H1 (cell line): ENCODE measurements at regions not wholly inside any gene's neighbourhood (a gene's known extent, or its start where the extent isn't known, plus 50 kb on each side); places are given as distances from the start of the nearest gene placed in this dataset.

ENCODE experiments used
- CTCF ChIA-PET: fragments of 300-600 bp; sonication (Branson Sonifier 250); formaldehyde crosslinking; loops from one replicate; lab custom pipeline; 2021; ENCODE audit not compliant: partially characterized antibody; lab: Charles Lee
- POLR2A ChIA-PET: fragments of 300-600 bp; sonication (Branson Sonifier 250); formaldehyde crosslinking; loops from one replicate; lab custom pipeline; 2021; ENCODE audit warnings: inconsistent platforms; ENCODE audit not compliant: partially characterized antibody; lab: Charles Lee
- DNase-seq, 2 experiments: peaks; one replicate each; pipeline versions ENCODE4 v3.0.0 to v3.0.0-alpha.2; 2010 to 2022; ENCODE audit warnings: low spot score in 2 of 2, low read depth in 1 of 2, mixed read lengths in 1 of 2
- FAIRE-seq: peaks from 2 replicates; lab custom pipeline; 2011; peaks lifted over from hg19 to GRCh38; lab: Jason Lieb, UNC
- H2AFZ ChIP-seq: 2 replicates; pipeline ENCODE4 v1.8.1; 2012; ENCODE audit warnings: low read length, inconsistent platforms
- H2AK5ac ChIP-seq: 2 replicates; pipeline ENCODE4 v1.6.1; 2013; ENCODE audit warnings: low read depth, low read length
- H2BK120ac ChIP-seq: replicated peaks from 2 replicates; pipeline ENCODE3; 2013; ENCODE audit warnings: low read depth, low read length, inconsistent platforms
- H2BK12ac ChIP-seq: 2 replicates; pipeline ENCODE4 v1.6.1; 2013; ENCODE audit warnings: low read depth, low read length
- H2BK15ac ChIP-seq: 2 replicates; pipeline ENCODE4 v1.6.1; 2013; ENCODE audit warnings: low read length
- H2BK20ac ChIP-seq: 2 replicates; pipeline ENCODE4 v1.6.1; 2013; ENCODE audit warnings: low read length
- H2BK5ac ChIP-seq: 2 replicates; pipeline ENCODE4 v1.6.1; 2013; ENCODE audit warnings: low read depth, low read length
- H3K14ac ChIP-seq: 2 replicates; pipeline ENCODE4 v1.6.1; 2013; ENCODE audit warnings: inconsistent platforms; ENCODE audit not compliant: insufficient read length
- H3K18ac ChIP-seq: 2 replicates; pipeline ENCODE4 v1.6.1; 2013; ENCODE audit warnings: low read length; ENCODE audit errors: extremely low read depth
- H3K23ac ChIP-seq: 2 replicates; pipeline ENCODE4 v1.6.1; 2013; ENCODE audit warnings: inconsistent platforms; ENCODE audit not compliant: insufficient read length
- H3K23me2 ChIP-seq: 2 replicates; pipeline ENCODE4 v1.6.1; 2013; ENCODE audit warnings: low read depth, low read length
- H3K27ac ChIP-seq: 2 replicates; pipeline ENCODE4 v1.6.1; 2011; ENCODE audit warnings: low read depth, low read length, inconsistent platforms
- H3K27me3 ChIP-seq, 4 experiments: replicated peaks in 1 of 4; 1 replicate in 1 of 4; 2 replicates in 3 of 4; pipeline versions ENCODE4 v1.6.1 to v1.8.1; 2011 to 2013; ENCODE audit warnings: low read length in 3 of 4, mild to moderate bottlenecking in 3 of 4, inconsistent platforms in 2 of 4, mixed read lengths in 2 of 4, moderate library complexity in 1 of 4; ENCODE audit not compliant: control insufficient read depth in 3 of 4, insufficient read depth in 3 of 4; ENCODE audit errors: extremely low read depth in 1 of 4
- H3K36me3 ChIP-seq, 4 experiments: 2 replicates each; pipeline versions ENCODE4 v1.6.1 to v1.8.1; 2011 to 2013; ENCODE audit warnings: mild to moderate bottlenecking in 4 of 4, low read length in 3 of 4, moderate library complexity in 2 of 4, control low read depth in 1 of 4, inconsistent platforms in 1 of 4; ENCODE audit not compliant: insufficient read depth in 4 of 4, control insufficient read depth in 2 of 4
- H3K4ac ChIP-seq: replicated peaks from 2 replicates; pipeline ENCODE3; 2013; ENCODE audit warnings: low read length, low read depth, mixed read lengths, inconsistent platforms; ENCODE audit not compliant: insufficient read length
- H3K4me1 ChIP-seq, 4 experiments: replicated peaks in 1 of 4; 1 replicate in 1 of 4; 2 replicates in 3 of 4; pipeline versions ENCODE4 v1.6.1 to v1.8.1; 2011 to 2013; ENCODE audit warnings: low read length in 3 of 4, inconsistent platforms in 2 of 4, mixed read lengths in 1 of 4; ENCODE audit not compliant: insufficient read depth in 4 of 4, control insufficient read depth in 3 of 4
- H3K4me2 ChIP-seq, 2 experiments: 2 replicates each; pipeline versions ENCODE4 v1.6.1 to v1.8.1; 2011 to 2013; ENCODE audit warnings: low read depth in 2 of 2, low read length in 2 of 2, control low read depth in 1 of 2, inconsistent platforms in 1 of 2, mild to moderate bottlenecking in 1 of 2; ENCODE audit not compliant: insufficient read depth in 1 of 2
- H3K4me3 ChIP-seq, 4 experiments: fragments of 200-600, 300-600 bp in 1 of 4; sonication (generic), shearing (Covaris generic), sonication (Bioruptor Twin) in 1 of 4; 2 replicates each; pipeline versions ENCODE4 v1.5.1 to v1.8.1; 2011 to 2016; ENCODE audit warnings: low read length in 4 of 4, low read depth in 3 of 4, control low read depth in 2 of 4, inconsistent platforms in 2 of 4, mild to moderate bottlenecking in 2 of 4, mixed read lengths in 1 of 4, moderate library complexity in 1 of 4; ENCODE audit not compliant: insufficient read depth in 2 of 4; ENCODE audit errors: extremely low read depth in 1 of 4
- H3K56ac ChIP-seq: replicated peaks from 2 replicates; pipeline ENCODE3; 2013; ENCODE audit warnings: low read depth, mild to moderate bottlenecking, mixed read lengths, low read length, inconsistent platforms; ENCODE audit not compliant: insufficient read length
- H3K79me1 ChIP-seq: 2 replicates; pipeline ENCODE4 v1.6.1; 2013; ENCODE audit warnings: low read depth, low read length, control low read depth
- H3K79me2 ChIP-seq, 2 experiments: 2 replicates each; pipeline versions ENCODE4 v1.6.1 to v1.8.1; 2012 to 2013; ENCODE audit warnings: low read length in 2 of 2, mild to moderate bottlenecking in 2 of 2, inconsistent platforms in 1 of 2; ENCODE audit not compliant: insufficient read depth in 2 of 2, control insufficient read depth in 1 of 2
- H3K9ac ChIP-seq, 4 experiments: replicated peaks in 1 of 4; 1 replicate in 1 of 4; 2 replicates in 3 of 4; pipeline versions ENCODE4 v1.6.1 to v1.8.1; 2011 to 2013; ENCODE audit warnings: low read depth in 3 of 4, low read length in 3 of 4, control low read depth in 2 of 4, mild to moderate bottlenecking in 2 of 4, moderate library complexity in 2 of 4, inconsistent platforms in 1 of 4; ENCODE audit errors: extremely low read depth in 1 of 4
- H3K9me3 ChIP-seq, 2 experiments: 2 replicates each; pipeline versions ENCODE4 v1.6.1 to v1.8.1; 2012 to 2013; ENCODE audit warnings: mild to moderate bottlenecking in 2 of 2, moderate library complexity in 2 of 2, control low read depth in 1 of 2, inconsistent platforms in 1 of 2, low read depth in 1 of 2, low read length in 1 of 2, mixed read lengths in 1 of 2; ENCODE audit not compliant: insufficient read depth in 2 of 2
- H4K20me1 ChIP-seq, 2 experiments: replicated peaks in 1 of 2; 2 replicates each; pipeline versions ENCODE3 to v1.8.1; 2011 to 2013; ENCODE audit warnings: inconsistent platforms in 2 of 2, low read length in 2 of 2, mild to moderate bottlenecking in 1 of 2; ENCODE audit not compliant: insufficient read depth in 2 of 2, control insufficient read depth in 1 of 2
- H4K5ac ChIP-seq: 2 replicates; pipeline ENCODE4 v1.6.1; 2013; ENCODE audit warnings: low read length, low read depth, mixed read lengths, inconsistent platforms; ENCODE audit not compliant: insufficient read length
- H4K8ac ChIP-seq: 2 replicates; pipeline ENCODE4 v1.8.0; 2013; ENCODE audit warnings: mild to moderate bottlenecking, moderate library complexity, low read length, inconsistent platforms; ENCODE audit not compliant: insufficient read depth; ENCODE audit errors: extremely low read depth
- H4K91ac ChIP-seq: replicated peaks from 2 replicates; pipeline ENCODE3; 2013; ENCODE audit warnings: low read length, mixed read lengths, inconsistent platforms; ENCODE audit not compliant: insufficient read length
- BCL11A ChIP-seq, 2 experiments: IDR thresholded peaks; one replicate each; pipeline ENCODE4 v1.6.1; 2011; ENCODE audit warnings: low read depth in 2 of 2, low read length in 2 of 2, mild to moderate bottlenecking in 2 of 2
- CHD1 ChIP-seq: IDR thresholded peaks from 2 replicates; pipeline ENCODE4 v1.6.1; 2012; ENCODE audit warnings: low read depth, low read length, improper control_type of control experiment
- CHD2 ChIP-seq: IDR thresholded peaks from 2 replicates; pipeline ENCODE4 v1.6.1; 2012; ENCODE audit warnings: low read length, improper control_type of control experiment
- GABPA ChIP-seq: IDR thresholded peaks from 2 replicates; pipeline ENCODE4 v1.6.1; 2011; ENCODE audit warnings: mild to moderate bottlenecking, low read length, moderate library complexity, borderline replicate concordance; ENCODE audit not compliant: insufficient read depth
- HDAC6 ChIP-seq: IDR thresholded peaks from one replicate; pipeline ENCODE4 v1.7.1; 2012; ENCODE audit warnings: low read depth, mild to moderate bottlenecking, inconsistent platforms, low read length, moderate library complexity
- NRF1 ChIP-seq: IDR thresholded peaks from 2 replicates; pipeline ENCODE4 v1.6.1; 2011; ENCODE audit warnings: mild to moderate bottlenecking, low read depth, low read length, improper control_type of control experiment
- POU5F1 ChIP-seq: IDR thresholded peaks from 2 replicates; pipeline ENCODE4 v1.6.1; 2011; ENCODE audit warnings: low read depth, mild to moderate bottlenecking, low read length, moderate library complexity
- RAD21 ChIP-seq, 2 experiments: IDR thresholded peaks in 1 of 2; conservative IDR thresholded peaks in 1 of 2; 2 replicates each; pipeline ENCODE4 v1.6.1; 2011; ENCODE audit warnings: low read depth in 2 of 2, low read length in 2 of 2, improper control_type of control experiment in 1 of 2, inconsistent platforms in 1 of 2, mild to moderate bottlenecking in 1 of 2, moderate library complexity in 1 of 2
- RFX5 ChIP-seq: IDR thresholded peaks from 2 replicates; pipeline ENCODE4 v1.6.1; 2011; ENCODE audit warnings: low read depth, low read length, improper control_type of control experiment, borderline replicate concordance
- SP2 ChIP-seq: IDR thresholded peaks from 2 replicates; pipeline ENCODE4 v1.6.1; 2012; ENCODE audit warnings: mild to moderate bottlenecking, low read length, inconsistent platforms
- SRF ChIP-seq: IDR thresholded peaks from 2 replicates; pipeline ENCODE4 v1.6.1; 2011; ENCODE audit warnings: mild to moderate bottlenecking, low read depth, low read length, moderate library complexity
- YY1 ChIP-seq: IDR thresholded peaks from 2 replicates; pipeline ENCODE4 v1.6.1; 2011; ENCODE audit warnings: low read depth, mild to moderate bottlenecking, low read length
- TF ChIP-seq, protein P1 (sequence below): IDR thresholded peaks from 2 replicates; pipeline ENCODE4 v1.6.1; 2012; ENCODE audit warnings: inconsistent platforms
- TF ChIP-seq, protein P2 (sequence below), 3 experiments: IDR thresholded peaks; 1 replicate in 2 of 3; 2 replicates in 1 of 3; pipeline versions ENCODE4 v1.5.1 to v1.6.1; 2011; ENCODE audit warnings: low read length in 3 of 3, mild to moderate bottlenecking in 3 of 3, inconsistent platforms in 2 of 3, low read depth in 1 of 3, moderate library complexity in 1 of 3; ENCODE audit not compliant: insufficient read depth in 1 of 3; ENCODE audit errors: control extremely low read depth in 1 of 3

DNA sequence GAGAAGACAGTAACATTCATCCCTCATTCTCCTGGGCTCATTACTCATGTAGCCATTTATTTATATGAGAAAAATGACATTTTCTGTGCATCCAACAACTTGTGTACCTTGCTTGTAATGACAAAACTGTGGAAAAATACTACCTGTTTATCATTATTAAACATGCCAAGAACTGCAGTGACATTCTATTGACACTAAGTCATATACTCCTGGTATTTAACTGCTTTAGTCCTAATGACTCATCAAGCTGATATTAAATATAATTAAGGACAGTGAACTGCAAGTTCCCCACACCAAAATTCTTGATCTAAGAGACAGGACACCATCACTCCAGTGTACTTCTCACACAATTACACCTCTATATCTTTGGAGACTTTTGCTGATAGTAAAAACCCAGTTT, 1328.7 kb upstream of the RAG2 start:
- POLR2A ChIA-PET: no interaction called here
- no peak overlapping the region for H2BK20ac ChIP-seq
- H4K20me1 ChIP-seq: no peaks in the 10 kb centered on the region
- no peaks in the 10 kb centered on the region for H3K79me2 ChIP-seq
- H2BK12ac ChIP-seq: no peak overlapping the region
- H4K91ac ChIP-seq: no peak overlapping the region
- no peak overlapping the region for H2BK5ac ChIP-seq
- no peak overlapping the region for H3K4ac ChIP-seq
- H3K56ac ChIP-seq: no peak overlapping the region
- H2BK15ac ChIP-seq: no peak overlapping the region
- no peaks in the 10 kb centered on the region for H3K36me3 ChIP-seq
- H2BK120ac ChIP-seq: no peak overlapping the region
- CTCF ChIA-PET: interaction anchor here (2.0 kb wide), 1 partner anchor 19 kb away, joined by 5 read pairs; no protein-coding TSS in a partner anchor
- TF ChIP-seq GABPA (no peak), HDAC6 (no peak), POU5F1 (no peak), BCL11A (IDR thresholded peaks at IDR 0.05; ENCODE audit: low read depth in 2 of 2, low read length in 2 of 2) (no peak), SP2 (no peak), RAD21 (IDR thresholded peaks at IDR 0.05 in 1 of 2, conservative IDR thresholded peaks at IDR 0.05 in 1 of 2; ENCODE audit: low read depth in 2 of 2, low read length in 2 of 2) (no peak), YY1 (no peak), CHD2 (no peak), SRF (no peak), NRF1 (no peak), CHD1 (no peak), RFX5 (no peak)
- TF ChIP-seq, protein P1, sequence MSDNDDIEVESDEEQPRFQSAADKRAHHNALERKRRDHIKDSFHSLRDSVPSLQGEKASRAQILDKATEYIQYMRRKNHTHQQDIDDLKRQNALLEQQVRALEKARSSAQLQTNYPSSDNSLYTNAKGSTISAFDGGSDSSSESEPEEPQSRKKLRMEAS: no peak
- TF ChIP-seq, protein P2, sequence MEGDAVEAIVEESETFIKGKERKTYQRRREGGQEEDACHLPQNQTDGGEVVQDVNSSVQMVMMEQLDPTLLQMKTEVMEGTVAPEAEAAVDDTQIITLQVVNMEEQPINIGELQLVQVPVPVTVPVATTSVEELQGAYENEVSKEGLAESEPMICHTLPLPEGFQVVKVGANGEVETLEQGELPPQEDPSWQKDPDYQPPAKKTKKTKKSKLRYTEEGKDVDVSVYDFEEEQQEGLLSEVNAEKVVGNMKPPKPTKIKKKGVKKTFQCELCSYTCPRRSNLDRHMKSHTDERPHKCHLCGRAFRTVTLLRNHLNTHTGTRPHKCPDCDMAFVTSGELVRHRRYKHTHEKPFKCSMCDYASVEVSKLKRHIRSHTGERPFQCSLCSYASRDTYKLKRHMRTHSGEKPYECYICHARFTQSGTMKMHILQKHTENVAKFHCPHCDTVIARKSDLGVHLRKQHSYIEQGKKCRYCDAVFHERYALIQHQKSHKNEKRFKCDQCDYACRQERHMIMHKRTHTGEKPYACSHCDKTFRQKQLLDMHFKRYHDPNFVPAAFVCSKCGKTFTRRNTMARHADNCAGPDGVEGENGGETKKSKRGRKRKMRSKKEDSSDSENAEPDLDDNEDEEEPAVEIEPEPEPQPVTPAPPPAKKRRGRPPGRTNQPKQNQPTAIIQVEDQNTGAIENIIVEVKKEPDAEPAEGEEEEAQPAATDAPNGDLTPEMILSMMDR (IDR thresholded peaks at IDR 0.05; ENCODE audit: control extremely low read depth in 1 of 3, insufficient read depth in 1 of 3, low read depth in 1 of 3, low read length in 3 of 3): no peak
- TF ChIP-seq, all 59 proteins: peak for 0
- Histone ChIP-seq H3K23me2 (no peaks in the 10 kb centered on the region), H3K14ac (no peak overlapping the region), H3K23ac (no peak overlapping the region), H3K79me1 (no peaks in the 10 kb centered on the region), H4K5ac (no peak overlapping the region), H3K9ac (no peak overlapping the region), H2AK5ac (no peak overlapping the region), H3K9me3 (0 out of 4 replicates have a peak, but pooled peaks cover 0 to 2% of the 10 kb centered on the region in 2 experiments), H3K4me2 (no peak overlapping the region), H3K27ac (no peak overlapping the region), H3K4me3 (no peak overlapping the region), H4K8ac (no peak overlapping the region), H3K18ac (no peak overlapping the region), H2AFZ (no peak overlapping the region), H3K4me1 (no peaks in the 10 kb centered on the region), H3K27me3 (no peaks in the 10 kb centered on the region)
- DNase-seq (no peak), FAIRE-seq (no peak)
